ENCODE measurements at regions not wholly inside any gene's neighbourhood (a gene's known extent, or its start where the extent isn't known, plus 50 kb on each side); places are given as distances from the start of the nearest gene placed in this dataset.

DNA sequence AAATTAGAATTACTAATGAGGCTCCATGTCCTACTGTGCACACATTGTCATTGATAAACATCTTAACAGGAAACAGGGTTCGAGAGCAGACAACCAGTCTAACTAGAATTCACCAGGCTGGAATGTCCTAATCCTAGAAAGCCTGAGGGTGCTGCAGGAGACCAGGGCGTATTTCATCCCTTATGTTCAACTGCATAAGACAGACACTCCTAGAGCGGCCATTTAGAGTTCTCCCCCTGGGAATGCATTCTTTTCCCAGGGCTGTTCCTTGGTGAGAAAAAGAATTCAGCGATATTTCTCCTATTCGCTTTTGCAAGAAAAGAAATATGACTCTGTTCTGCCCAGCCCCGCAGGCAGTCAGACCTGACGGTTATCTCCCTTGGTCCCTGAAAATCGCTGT is 486.0 kb downstream of the REEP3 start:
- no peak for ATAC-seq
- TF ChIP-seq, protein P1, sequence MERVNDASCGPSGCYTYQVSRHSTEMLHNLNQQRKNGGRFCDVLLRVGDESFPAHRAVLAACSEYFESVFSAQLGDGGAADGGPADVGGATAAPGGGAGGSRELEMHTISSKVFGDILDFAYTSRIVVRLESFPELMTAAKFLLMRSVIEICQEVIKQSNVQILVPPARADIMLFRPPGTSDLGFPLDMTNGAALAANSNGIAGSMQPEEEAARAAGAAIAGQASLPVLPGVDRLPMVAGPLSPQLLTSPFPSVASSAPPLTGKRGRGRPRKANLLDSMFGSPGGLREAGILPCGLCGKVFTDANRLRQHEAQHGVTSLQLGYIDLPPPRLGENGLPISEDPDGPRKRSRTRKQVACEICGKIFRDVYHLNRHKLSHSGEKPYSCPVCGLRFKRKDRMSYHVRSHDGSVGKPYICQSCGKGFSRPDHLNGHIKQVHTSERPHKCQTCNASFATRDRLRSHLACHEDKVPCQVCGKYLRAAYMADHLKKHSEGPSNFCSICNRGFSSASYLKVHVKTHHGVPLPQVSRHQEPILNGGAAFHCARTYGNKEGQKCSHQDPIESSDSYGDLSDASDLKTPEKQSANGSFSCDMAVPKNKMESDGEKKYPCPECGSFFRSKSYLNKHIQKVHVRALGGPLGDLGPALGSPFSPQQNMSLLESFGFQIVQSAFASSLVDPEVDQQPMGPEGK (CRISPR knock-in tag; IDR thresholded peaks at IDR 0.05; ENCODE audit: borderline replicate concordance), result no peak
- no peak for TF ChIP-seq TSHZ2 (CRISPR knock-in tag; IDR thresholded peaks at IDR 0.05)
- TF ChIP-seq PPARA (CRISPR knock-in tag; IDR thresholded peaks at IDR 0.05; ENCODE audit: borderline replicate concordance), result no peak
- no peak for TF ChIP-seq TOX (CRISPR knock-in tag; IDR thresholded peaks at IDR 0.05; ENCODE audit: borderline replicate concordance)
- TF ChIP-seq ZFP30 (CRISPR knock-in tag; IDR thresholded peaks at IDR 0.05), result no peak
- no peak for TF ChIP-seq ARNTL (CRISPR knock-in tag; IDR thresholded peaks at IDR 0.05; ENCODE audit: borderline replicate concordance, low read depth)

- ATAC-seq, result no peak
- TF ChIP-seq BACH2 (CRISPR knock-in tag; IDR thresholded peaks at IDR 0.05; ENCODE audit: borderline replicate concordance) (no peak), CSDC2 (CRISPR knock-in tag; IDR thresholded peaks at IDR 0.05) (no peak), ZNF8 (CRISPR knock-in tag; IDR thresholded peaks at IDR 0.05) (no peak), RARB (CRISPR knock-in tag; IDR thresholded peaks at IDR 0.05) (no peak), PPARA (CRISPR knock-in tag; IDR thresholded peaks at IDR 0.05; ENCODE audit: borderline replicate concordance) (no peak), ZFP30 (CRISPR knock-in tag; IDR thresholded peaks at IDR 0.05) (no peak), ARNTL (CRISPR knock-in tag; IDR thresholded peaks at IDR 0.05; ENCODE audit: borderline replicate concordance, low read depth) (no peak), ZFP3 (CRISPR knock-in tag; IDR thresholded peaks at IDR 0.05) (no peak), ZNF565 (CRISPR knock-in tag; conservative IDR thresholded peaks at IDR 0.05; ENCODE audit: low read depth) (no peak), TSHZ2 (CRISPR knock-in tag; IDR thresholded peaks at IDR 0.05) (no peak), ZC3H10 (CRISPR knock-in tag; IDR thresholded peaks at IDR 0.05) (no peak), SNAI2 (CRISPR knock-in tag; IDR thresholded peaks at IDR 0.05) (no peak), TCF4 (CRISPR knock-in tag; IDR thresholded peaks at IDR 0.05; ENCODE audit: borderline replicate concordance) (no peak), ISL1 (CRISPR knock-in tag; IDR thresholded peaks at IDR 0.05) (no peak), ESRRG (CRISPR knock-in tag; IDR thresholded peaks at IDR 0.05) (no peak), OSR1 (CRISPR knock-in tag; IDR thresholded peaks at IDR 0.05) (no peak)
- TF ChIP-seq, protein P2, sequence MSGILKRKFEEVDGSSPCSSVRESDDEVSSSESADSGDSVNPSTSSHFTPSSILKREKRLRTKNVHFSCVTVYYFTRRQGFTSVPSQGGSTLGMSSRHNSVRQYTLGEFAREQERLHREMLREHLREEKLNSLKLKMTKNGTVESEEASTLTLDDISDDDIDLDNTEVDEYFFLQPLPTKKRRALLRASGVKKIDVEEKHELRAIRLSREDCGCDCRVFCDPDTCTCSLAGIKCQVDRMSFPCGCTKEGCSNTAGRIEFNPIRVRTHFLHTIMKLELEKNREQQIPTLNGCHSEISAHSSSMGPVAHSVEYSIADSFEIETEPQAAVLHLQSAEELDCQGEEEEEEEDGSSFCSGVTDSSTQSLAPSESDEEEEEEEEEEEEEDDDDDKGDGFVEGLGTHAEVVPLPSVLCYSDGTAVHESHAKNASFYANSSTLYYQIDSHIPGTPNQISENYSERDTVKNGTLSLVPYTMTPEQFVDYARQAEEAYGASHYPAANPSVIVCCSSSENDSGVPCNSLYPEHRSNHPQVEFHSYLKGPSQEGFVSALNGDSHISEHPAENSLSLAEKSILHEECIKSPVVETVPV (CRISPR knock-in tag; IDR thresholded peaks at IDR 0.05), result no peak
- TF ChIP-seq, protein P3, sequence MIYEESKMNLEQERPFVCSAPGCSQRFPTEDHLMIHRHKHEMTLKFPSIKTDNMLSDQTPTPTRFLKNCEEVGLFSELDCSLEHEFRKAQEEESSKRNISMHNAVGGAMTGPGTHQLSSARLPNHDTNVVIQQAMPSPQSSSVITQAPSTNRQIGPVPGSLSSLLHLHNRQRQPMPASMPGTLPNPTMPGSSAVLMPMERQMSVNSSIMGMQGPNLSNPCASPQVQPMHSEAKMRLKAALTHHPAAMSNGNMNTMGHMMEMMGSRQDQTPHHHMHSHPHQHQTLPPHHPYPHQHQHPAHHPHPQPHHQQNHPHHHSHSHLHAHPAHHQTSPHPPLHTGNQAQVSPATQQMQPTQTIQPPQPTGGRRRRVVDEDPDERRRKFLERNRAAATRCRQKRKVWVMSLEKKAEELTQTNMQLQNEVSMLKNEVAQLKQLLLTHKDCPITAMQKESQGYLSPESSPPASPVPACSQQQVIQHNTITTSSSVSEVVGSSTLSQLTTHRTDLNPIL (CRISPR knock-in tag; IDR thresholded peaks at IDR 0.05; ENCODE audit: low read depth), result no peak
- TF ChIP-seq, protein P1 (CRISPR knock-in tag; IDR thresholded peaks at IDR 0.05; ENCODE audit: borderline replicate concordance), result no peak
These were observed 489.5 kb downstream of the REEP3 start for GRCh38 chr10:64010711-64011110.
